PC-3 (cell line): ENCODE measurements at regions not wholly inside any gene's neighbourhood (a gene's known extent, or its start where the extent isn't known, plus 50 kb on each side); places are given as distances from the start of the nearest gene placed in this dataset.

Experiments used
- ATAC-seq: fragments of 200-7000 bp; cut with Tn5 transposase; 2 replicates; pipeline ENCODE4 v1.9.1; 2020; ENCODE audit warnings: mild to moderate bottlenecking, moderate library complexity
- BruUV-seq: library from RNA; stranded (reverse); fragments of 400-500 nt; replicated peaks from 2 replicates; lab custom pipeline; 2021; lab: Mats Ljungman, UMichigan
- CTCF ChIA-PET: fragments of 300-600 bp; sonication (Branson Sonifier 250); formaldehyde crosslinking; loops from one replicate; lab custom pipeline; 2022; ENCODE audit warnings: antibody characterized with exemption; lab: Charles Lee
- POLR2A ChIA-PET: fragments of 300-600 bp; sonication (Branson Sonifier 250); formaldehyde crosslinking; loops from one replicate; lab custom pipeline; 2022; ENCODE audit warnings: antibody characterized with exemption; ENCODE audit not compliant: unreplicated experiment; lab: Charles Lee
- DNase-seq: peaks from one replicate; pipeline ENCODE4 v3.0.0-alpha.2; 2015
- H2AFZ ChIP-seq: fragments of 300-600 bp; sonication (generic); 2 replicates; pipeline ENCODE4 v1.6.0; 2016; ENCODE audit warnings: antibody characterized with exemption, low read length
- H3F3A ChIP-seq: fragments of 300-600 bp; sonication (generic); one replicate; pipeline ENCODE4 v1.6.0; 2017; ENCODE audit warnings: antibody characterized with exemption, low read length, control low read depth, mild to moderate bottlenecking; ENCODE audit not compliant: unreplicated experiment
- H3K27ac ChIP-seq: fragments of 300-600 bp; sonication (generic); 2 replicates; pipeline ENCODE4 v1.5.1; 2016; ENCODE audit warnings: mild to moderate bottlenecking, low read length
- H3K27me3 ChIP-seq: fragments of 300-600 bp; sonication (generic); 2 replicates; pipeline ENCODE4 v1.6.1; 2016; ENCODE audit warnings: low read length, mixed read lengths
- H3K36me3 ChIP-seq: fragments of 300-600 bp; sonication (generic); 2 replicates; pipeline ENCODE4 v1.6.1; 2016; ENCODE audit warnings: low read depth, mixed run types, low read length, mixed read lengths
- H3K4me1 ChIP-seq: fragments of 300-600 bp; sonication (generic); 2 replicates; pipeline ENCODE4 v1.5.1; 2016; ENCODE audit warnings: low read length; ENCODE audit not compliant: insufficient read depth
- H3K4me2 ChIP-seq: fragments of 300-600 bp; sonication (generic); 2 replicates; pipeline ENCODE4 v1.6.0; 2016; ENCODE audit warnings: low read length
- H3K4me3 ChIP-seq: fragments of 300-600 bp; sonication (generic); 2 replicates; pipeline ENCODE4 v1.5.1; 2016; ENCODE audit warnings: mild to moderate bottlenecking, low read length, mixed read lengths
- H3K79me2 ChIP-seq: fragments of 300-600 bp; sonication (generic); 2 replicates; pipeline ENCODE4 v1.6.1; 2017; ENCODE audit warnings: low read length, mixed read lengths
- H3K9ac ChIP-seq: fragments of 300-600 bp; sonication (generic); 2 replicates; pipeline ENCODE4 v1.6.0; 2016; ENCODE audit warnings: mild to moderate bottlenecking, low read length
- H3K9me2 ChIP-seq: fragments of 300-600 bp; sonication (generic); replicated peaks from 2 replicates; pipeline ENCODE4 v1.6.1; 2016; ENCODE audit warnings: mixed run types, low read length, mixed read lengths
- H3K9me3 ChIP-seq: fragments of 300-600 bp; sonication (generic); 2 replicates; pipeline ENCODE4 v1.6.1; 2016; ENCODE audit warnings: low read length, mixed read lengths
- H4K20me1 ChIP-seq: fragments of 300-600 bp; sonication (generic); 2 replicates; pipeline ENCODE4 v1.6.1; 2016; ENCODE audit warnings: low read length, mixed read lengths
- CTCF ChIP-seq: fragments of 300-600 bp; sonication (generic); conservative IDR thresholded peaks from 2 replicates; pipeline ENCODE4 v1.5.1; 2017; ENCODE audit warnings: antibody characterized with exemption, low read depth, mild to moderate bottlenecking, low read length
- EZH2 ChIP-seq: fragments of 300-600 bp; sonication (generic); IDR thresholded peaks from one replicate; pipeline ENCODE4 v1.6.1; 2017; ENCODE audit warnings: antibody characterized with exemption, mild to moderate bottlenecking, low read length; ENCODE audit not compliant: unreplicated experiment
- EZH2phosphoT487 ChIP-seq: fragments of 300-600 bp; sonication (generic); IDR thresholded peaks from 2 replicates; pipeline ENCODE4 v1.6.1; 2018; ENCODE audit warnings: mild to moderate bottlenecking, antibody characterized with exemption, low read length, borderline replicate concordance
- intact Hi-C: fragments of 100-400 bp; cut with micrococcal nuclease; formaldehyde crosslinking; loops from 2 replicates; pipeline ENCODE4 v1.9.0; 2023

- no peak for ATAC-seq
- Histone ChIP-seq H3K4me2 (no peak overlapping the region), H3K27ac (no peak overlapping the region), H3K9me3 (no peaks in the 10 kb centered on the region), H3K9ac (no peak overlapping the region), H3K9me2 (no peaks in the 10 kb centered on the region), H2AFZ (no peak overlapping the region), H3K4me1 (no peaks in the 10 kb centered on the region), H3K27me3 (no peaks in the 10 kb centered on the region), H3K79me2 (no peaks in the 10 kb centered on the region), H3K36me3 (no peaks in the 10 kb centered on the region), H4K20me1 (no peaks in the 10 kb centered on the region), H3F3A (no peaks in the 10 kb centered on the region), H3K4me3 (no peak overlapping the region)
- ChIA-PET CTCF (no interaction called here), POLR2A (no interaction called here)
- no TSS peak for BruUV-seq
- intact Hi-C loops, result no loop called here
- no peak for DNase-seq
- TF ChIP-seq EZH2phosphoT487 (no peak), CTCF (no peak), EZH2 (no peak)
These were observed 702.9 kb upstream of the POU3F2 start for GRCh38 chr6:98131290-98131990.

- POLR2A ChIA-PET, result no interaction called here
These were observed 698.0 kb upstream of the POU3F2 start for GRCh38 chr6:98136333-98136732.

More at GRCh38 chr6:98136333-98136732, 698.0 kb upstream of the POU3F2 start:
- TF ChIP-seq CTCF (no peak), EZH2phosphoT487 (no peak), EZH2 (no peak)
- Histone ChIP-seq H3F3A (no peaks in the 10 kb centered on the region), H3K9ac (no peak overlapping the region), H3K9me2 (no peaks in the 10 kb centered on the region), H4K20me1 (no peaks in the 10 kb centered on the region), H3K4me3 (no peak overlapping the region), H3K27ac (no peak overlapping the region), H3K9me3 (no peaks in the 10 kb centered on the region), H3K4me2 (no peak overlapping the region), H2AFZ (no peak overlapping the region), H3K4me1 (no peaks in the 10 kb centered on the region), H3K36me3 (no peaks in the 10 kb centered on the region), H3K79me2 (no peaks in the 10 kb centered on the region), H3K27me3 (no peaks in the 10 kb centered on the region)
- no peak for ATAC-seq
- DNase-seq, result no peak
- CTCF ChIA-PET, result no interaction called here
- intact Hi-C loops, result no loop called here
- BruUV-seq, result no TSS peak
